Adrenal gland (tissue), 9 donors: ENCODE measurements at regions not wholly inside any gene's neighbourhood (a gene's known extent, or its start where the extent isn't known, plus 50 kb on each side); places are given as distances from the start of the nearest gene placed in this dataset.

ENCODE experiments used
- DNase-seq, 7 donors: peaks; one replicate each; pipeline ENCODE4 v3.0.0-alpha.2; 2019 to 2020
- H3K27ac ChIP-seq, 5 donors: fragments of 200-600 bp; sonication (generic) in 4 of 5; 1 replicate in 3 of 5; 2 replicates in 2 of 5; pipeline versions ENCODE4 v1.5.1 to v1.8.0; 2016 to 2020; ENCODE audit warnings: mild to moderate bottlenecking in 1 of 5
- H3K27me3 ChIP-seq: fragments of 200-600 bp; 2 replicates; pipeline ENCODE4 v1.8.0; 2021
- H3K36me3 ChIP-seq, 2 donors: fragments of 200-600 bp; replicated peaks in 1 of 2; 1 replicate in 1 of 2; 2 replicates in 1 of 2; pipeline versions ENCODE4 v1.5.1 to v1.8.0; 2018 to 2022
- H3K4me1 ChIP-seq, 2 donors: fragments of 200-600 bp; replicated peaks in 1 of 2; 1 replicate in 1 of 2; 2 replicates in 1 of 2; pipeline versions ENCODE4 v1.5.1 to v1.8.0; 2018 to 2021
- H3K4me3 ChIP-seq, 4 donors: fragments of 200-600 bp; sonication (generic) in 3 of 4; one replicate each; pipeline ENCODE4 v1.5.1; 2016 to 2018
- H3K9me3 ChIP-seq, 3 donors: fragments of 200-600 bp; sonication (generic) in 1 of 3; replicated peaks in 1 of 3; 1 replicate in 2 of 3; 2 replicates in 1 of 3; pipeline versions ENCODE4 v1.5.1 to v1.8.0; 2016 to 2021
- POLR2A ChIP-seq, 2 donors: fragments of 450-650 bp; IDR thresholded peaks; one replicate each; pipeline ENCODE4 v1.6.1; 2017; ENCODE audit warnings: antibody characterized with exemption in 2 of 2, mild to moderate bottlenecking in 2 of 2, moderate library complexity in 1 of 2
- WGBS, 4 donors: extraction: QIAGEN DNeasy Blood & Tissue Kit in 2 of 4; methylation state at CpG; one replicate each; pipeline versions ENCODE4 v1.1.5 to v1.1.7; 2013 to 2017; 5-methylcytosine and 5-hydroxymethylcytosine counted together
- intact Hi-C, 2 donors: fragments of 100-400 bp; cut with DNase I; formaldehyde crosslinking; loops; one replicate each; pipeline versions ENCODE4 v1.14.1 to v1.15.0; 2022 to 2023
- TF ChIP-seq, protein P1 (sequence below), 6 experiments: fragments of 450-650 bp in 4 of 6; fragments of 200-600 bp in 2 of 6; sonication (generic) in 1 of 6; IDR thresholded peaks; 1 replicate in 5 of 6; 2 replicates in 1 of 6; pipeline versions ENCODE4 v1.5.1 to v1.8.0; 2016 to 2021; ENCODE audit warnings: antibody characterized with exemption in 6 of 6, mild to moderate bottlenecking in 2 of 6, moderate library complexity in 1 of 6
- donor health status: healthy with polysubstance abuse.
- donor health status: Bipolar disorder and iron deficiency.
- donor health status: DM: yes; HTN: yes; CAD: no.
- donor health status: DM: no; HTN: no; CAD: no.
- donor health status: DM: no; HTN: no; CAD: no.

DNA sequence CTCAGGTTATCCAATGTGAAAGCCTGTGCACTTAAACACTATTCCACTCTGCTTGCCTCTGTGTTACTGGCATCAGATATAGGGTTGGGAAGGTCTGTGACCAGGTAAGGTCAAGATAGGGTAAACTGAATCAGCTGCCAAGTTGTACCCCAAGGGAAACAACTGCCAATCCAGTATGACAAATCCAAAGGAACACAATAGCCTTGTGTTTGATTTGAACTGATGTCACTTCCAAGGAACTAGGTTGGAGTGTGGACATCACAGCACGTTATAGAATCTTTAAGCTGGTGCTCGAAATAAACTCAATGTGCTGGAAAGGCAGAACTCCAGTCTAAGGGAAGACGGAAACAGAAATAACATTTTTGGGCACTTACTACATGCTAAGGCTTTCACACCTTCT, 223.4 kb upstream of the BTG1 start:
- no peak overlapping the region for H3K4me3 ChIP-seq
- no peaks in the 10 kb centered on the region for H3K27me3 ChIP-seq
- no peaks in the 10 kb centered on the region for H3K9me3 ChIP-seq
- intact Hi-C loops = no loop called here
- DNase-seq = no peak
- H3K27ac ChIP-seq = no peak overlapping the region
- TF ChIP-seq, protein P1, sequence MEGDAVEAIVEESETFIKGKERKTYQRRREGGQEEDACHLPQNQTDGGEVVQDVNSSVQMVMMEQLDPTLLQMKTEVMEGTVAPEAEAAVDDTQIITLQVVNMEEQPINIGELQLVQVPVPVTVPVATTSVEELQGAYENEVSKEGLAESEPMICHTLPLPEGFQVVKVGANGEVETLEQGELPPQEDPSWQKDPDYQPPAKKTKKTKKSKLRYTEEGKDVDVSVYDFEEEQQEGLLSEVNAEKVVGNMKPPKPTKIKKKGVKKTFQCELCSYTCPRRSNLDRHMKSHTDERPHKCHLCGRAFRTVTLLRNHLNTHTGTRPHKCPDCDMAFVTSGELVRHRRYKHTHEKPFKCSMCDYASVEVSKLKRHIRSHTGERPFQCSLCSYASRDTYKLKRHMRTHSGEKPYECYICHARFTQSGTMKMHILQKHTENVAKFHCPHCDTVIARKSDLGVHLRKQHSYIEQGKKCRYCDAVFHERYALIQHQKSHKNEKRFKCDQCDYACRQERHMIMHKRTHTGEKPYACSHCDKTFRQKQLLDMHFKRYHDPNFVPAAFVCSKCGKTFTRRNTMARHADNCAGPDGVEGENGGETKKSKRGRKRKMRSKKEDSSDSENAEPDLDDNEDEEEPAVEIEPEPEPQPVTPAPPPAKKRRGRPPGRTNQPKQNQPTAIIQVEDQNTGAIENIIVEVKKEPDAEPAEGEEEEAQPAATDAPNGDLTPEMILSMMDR (IDR thresholded peaks at IDR 0.05) = no peak
- no peak for TF ChIP-seq POLR2A (IDR thresholded peaks at IDR 0.05)
- no peaks in the 10 kb centered on the region for H3K36me3 ChIP-seq
- 87 to 96% (median 93%) methylated on average over 3 of the region's 3 CpGs for WGBS, 4 donors
- H3K4me1 ChIP-seq = no peaks in the 10 kb centered on the region

DNA sequence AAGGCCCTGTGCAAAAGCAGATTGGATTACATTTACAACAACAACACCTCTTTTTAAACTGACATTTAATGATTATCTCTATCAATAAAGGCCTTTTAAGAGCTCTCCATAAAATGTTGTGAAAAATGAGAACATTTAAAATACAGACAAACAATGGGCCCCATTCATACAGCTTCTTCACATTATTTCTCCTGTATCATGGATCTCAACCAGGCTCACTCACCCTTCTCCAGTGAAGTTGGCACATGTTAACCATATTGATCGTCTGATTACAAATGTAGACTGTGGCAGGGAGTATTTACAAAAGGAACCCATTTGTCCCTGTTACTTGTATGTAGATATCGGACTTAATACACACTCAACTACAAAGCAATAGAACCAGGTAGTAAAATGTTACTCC, 220.2 kb upstream of the BTG1 start:
- no peak overlapping the region for H3K27ac ChIP-seq
- no peaks in the 10 kb centered on the region for H3K9me3 ChIP-seq
- DNase-seq = no peak
- no peak overlapping the region for H3K4me3 ChIP-seq
- WGBS, 4 donors = 88 to 100% (median 92%) methylated on average over 2 of the region's 2 CpGs
- H3K4me1 ChIP-seq = no peaks in the 10 kb centered on the region
- intact Hi-C loops = no loop called here
- no peaks in the 10 kb centered on the region for H3K27me3 ChIP-seq
- TF ChIP-seq, protein P1 (IDR thresholded peaks at IDR 0.05) = no peak
- TF ChIP-seq POLR2A (IDR thresholded peaks at IDR 0.05) = no peak
- no peaks in the 10 kb centered on the region for H3K36me3 ChIP-seq

DNA sequence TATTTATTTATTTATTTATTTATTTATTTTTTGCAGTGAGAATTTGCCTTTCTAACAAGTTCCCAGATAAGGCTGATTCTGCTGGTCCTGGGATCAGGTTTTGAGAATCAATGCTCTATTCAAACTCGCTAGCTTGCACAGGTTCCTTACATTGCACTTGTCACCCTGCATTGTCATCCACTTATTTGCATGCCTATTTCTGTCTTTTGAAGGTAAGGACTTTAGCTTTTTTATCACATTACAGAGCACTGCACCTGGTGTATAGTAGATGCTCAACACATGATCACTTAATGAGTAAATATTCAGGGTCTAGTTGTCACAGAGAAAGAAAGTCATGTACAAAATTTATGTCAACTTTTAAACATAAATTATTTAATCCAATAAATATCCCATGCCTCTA, 219.7 kb upstream of the BTG1 start:
- H3K27ac ChIP-seq = no peak overlapping the region
- WGBS, 4 donors = 86 to 100% (median 99%) methylated on average over 1 of the region's 1 CpG
- H3K36me3 ChIP-seq = no peaks in the 10 kb centered on the region

DNA sequence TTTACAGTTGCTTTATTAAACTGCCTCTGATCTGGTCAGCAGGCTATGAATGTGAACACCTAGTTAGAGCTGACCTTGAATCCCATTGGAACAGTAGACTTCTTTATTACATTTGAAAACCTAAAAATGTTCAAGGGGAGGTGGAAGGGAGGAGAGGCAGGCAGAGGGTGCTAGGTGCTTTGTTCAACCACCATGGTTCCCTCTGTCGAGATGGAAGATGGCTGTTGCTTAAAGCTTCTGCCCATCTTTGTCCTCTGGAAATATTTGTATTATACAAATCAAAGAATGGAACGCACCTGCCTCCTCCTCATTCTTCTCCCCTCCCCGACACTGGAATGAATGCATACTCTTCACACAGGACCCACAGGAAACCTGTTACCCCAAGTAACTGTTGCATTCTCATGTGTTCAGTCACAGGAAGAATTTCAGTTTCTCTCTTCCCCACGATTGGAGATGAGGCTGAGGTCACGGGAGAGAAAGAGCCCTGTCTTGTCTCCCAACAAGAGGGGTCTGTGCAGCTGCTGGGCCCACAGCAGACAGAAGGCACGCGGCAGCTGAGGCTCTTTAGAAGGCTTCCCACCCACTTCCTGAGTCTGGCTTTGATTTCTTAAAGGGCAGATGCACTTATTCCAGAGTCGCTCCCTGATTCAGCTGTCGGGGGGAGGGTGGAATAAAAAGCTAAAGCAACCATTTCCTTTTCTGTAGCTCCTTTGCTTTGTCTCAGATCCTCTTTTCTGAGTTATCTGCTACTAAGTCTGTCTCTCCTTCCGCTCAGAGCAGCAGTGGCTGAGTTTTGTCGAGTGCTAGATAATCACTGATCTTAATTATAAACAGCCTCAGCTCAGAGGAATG, 217.9 kb upstream of the BTG1 start:
- 44 to 60% (median 54%) methylated on average over 11 of the region's 11 CpGs for WGBS, 4 donors
- TF ChIP-seq, protein P1 (IDR thresholded peaks at IDR 0.05) = no peak
- no peak for TF ChIP-seq POLR2A (IDR thresholded peaks at IDR 0.05)
- Histone ChIP-seq H3K36me3 (no peaks in the 10 kb centered on the region), H3K4me3 (peak overlapping the region in 1 of 4 donors; percentile 20), H3K9me3 (no peaks in the 10 kb centered on the region), H3K27me3 (no peaks in the 10 kb centered on the region), H3K27ac (peak overlapping the region in 3 of 5 donors; percentile 19 to 50 (median 37)), H3K4me1 (no peaks in the 10 kb centered on the region)
- intact Hi-C loops = no loop called here
- DNase-seq = peak; percentile 26 to 68 (median 42)

More for the DNA sequence above, 219.7 kb upstream of the BTG1 start:
- Histone ChIP-seq H3K4me1 (no peaks in the 10 kb centered on the region), H3K4me3 (no peak overlapping the region), H3K9me3 (no peaks in the 10 kb centered on the region), H3K27me3 (no peaks in the 10 kb centered on the region)
- intact Hi-C loops = no loop called here
- DNase-seq = no peak
- no peak for TF ChIP-seq POLR2A (IDR thresholded peaks at IDR 0.05)
- TF ChIP-seq, protein P1 (IDR thresholded peaks at IDR 0.05) = no peak
